ES-I3 (cell line): ENCODE measurements at regions not wholly inside any gene's neighbourhood (a gene's known extent, or its start where the extent isn't known, plus 50 kb on each side); places are given as distances from the start of the nearest gene placed in this dataset.

Source experiments
- H3K36me3 ChIP-seq: 2 replicates; pipeline ENCODE4 v1.6.1; 2013; ENCODE audit warnings: mild to moderate bottlenecking, low read length, control low read depth, moderate library complexity; ENCODE audit not compliant: insufficient read depth
- H3K4me1 ChIP-seq: 2 replicates; pipeline ENCODE4 v1.6.1; 2013; ENCODE audit warnings: mild to moderate bottlenecking, control low read depth, low read length; ENCODE audit not compliant: insufficient read depth
- H3K9ac ChIP-seq: 2 replicates; pipeline ENCODE4 v1.6.1; 2013; ENCODE audit warnings: low read depth, mild to moderate bottlenecking, low read length, moderate library complexity
- H3K9me3 ChIP-seq: 2 replicates; pipeline ENCODE4 v1.6.1; 2013; ENCODE audit warnings: mild to moderate bottlenecking, low read length, moderate library complexity; ENCODE audit not compliant: control insufficient read depth, insufficient read depth

GRCh38 chr11:116162086-116162885 lies 610.5 kb downstream of the BUD13 start:
- no peaks in the 10 kb centered on the region for H3K4me1 ChIP-seq
- H3K36me3 ChIP-seq = no peaks in the 10 kb centered on the region
- H3K9ac ChIP-seq = no peak overlapping the region
- H3K9me3 ChIP-seq = no peaks in the 10 kb centered on the region

- Histone ChIP-seq H3K36me3 (no peaks in the 10 kb centered on the region), H3K9ac (no peak overlapping the region), H3K9me3 (no peaks in the 10 kb centered on the region; the same call in 1 of the 2 replicates), H3K4me1 (no peaks in the 10 kb centered on the region)
Observed at GRCh38 chr11:116148645-116149044, 624.1 kb downstream of the BUD13 start.

GRCh38 chr11:116148056-116148455 lies 624.7 kb downstream of the BUD13 start:
- Histone ChIP-seq H3K9me3 (no peaks in the 10 kb centered on the region; the same call in 1 of the 2 replicates), H3K4me1 (no peaks in the 10 kb centered on the region), H3K36me3 (no peaks in the 10 kb centered on the region), H3K9ac (no peak overlapping the region)

GRCh38 chr11:116145187-116145865 lies 627.5 kb downstream of the BUD13 start:
- Histone ChIP-seq H3K9ac (no peak overlapping the region), H3K9me3 (no peaks in the 10 kb centered on the region; the same call in 1 of the 2 replicates), H3K36me3 (no peaks in the 10 kb centered on the region), H3K4me1 (no peaks in the 10 kb centered on the region)

GRCh38 chr11:116144387-116144958 lies 628.3 kb downstream of the BUD13 start:
- no peaks in the 10 kb centered on the region; the same call in 1 of the 2 replicates for H3K9me3 ChIP-seq
- no peak overlapping the region for H3K9ac ChIP-seq
- no peaks in the 10 kb centered on the region for H3K4me1 ChIP-seq
- H3K36me3 ChIP-seq = no peaks in the 10 kb centered on the region

- Histone ChIP-seq H3K4me1 (0 out of 2 replicates have a peak, but pooled peaks cover 6% of the 10 kb centered on the region), H3K9ac (no peak overlapping the region), H3K9me3 (no peaks in the 10 kb centered on the region), H3K36me3 (no peaks in the 10 kb centered on the region)
Observed at GRCh38 chr11:116138280-116138679, 634.1 kb upstream of the CADM1 start.

GRCh38 chr11:116137753-116138152 lies 633.5 kb upstream of the CADM1 start:
- no peak overlapping the region for H3K9ac ChIP-seq
- H3K4me1 ChIP-seq = 0 out of 2 replicates have a peak, but pooled peaks cover 6% of the 10 kb centered on the region
- no peaks in the 10 kb centered on the region for H3K9me3 ChIP-seq
- H3K36me3 ChIP-seq = no peaks in the 10 kb centered on the region

- no peaks in the 10 kb centered on the region for H3K36me3 ChIP-seq
- no peaks in the 10 kb centered on the region for H3K9me3 ChIP-seq
- H3K4me1 ChIP-seq = 0 out of 2 replicates have a peak, but pooled peaks cover 6% of the 10 kb centered on the region
- H3K9ac ChIP-seq = no peak overlapping the region
Observed at GRCh38 chr11:116136987-116137674, 632.9 kb upstream of the CADM1 start.

GRCh38 chr11:116135891-116136290 lies 631.7 kb upstream of the CADM1 start:
- no peaks in the 10 kb centered on the region for H3K36me3 ChIP-seq
- no peak overlapping the region for H3K9ac ChIP-seq
- H3K9me3 ChIP-seq = no peaks in the 10 kb centered on the region
- H3K4me1 ChIP-seq = 0 out of 2 replicates have a peak, but pooled peaks cover 6% of the 10 kb centered on the region

- Histone ChIP-seq H3K9me3 (no peaks in the 10 kb centered on the region), H3K9ac (no peak overlapping the region), H3K4me1 (0 out of 2 replicates have a peak, but pooled peaks cover 6% of the 10 kb centered on the region), H3K36me3 (no peaks in the 10 kb centered on the region)
Observed at GRCh38 chr11:116134450-116134849, 630.2 kb upstream of the CADM1 start.

- Histone ChIP-seq H3K4me1 (0 out of 2 replicates have a peak, but pooled peaks cover 3% of the 10 kb centered on the region), H3K9me3 (no peaks in the 10 kb centered on the region), H3K9ac (no peak overlapping the region), H3K36me3 (no peaks in the 10 kb centered on the region)
Observed at GRCh38 chr11:116132273-116132978, 628.2 kb upstream of the CADM1 start.

- Histone ChIP-seq H3K36me3 (no peaks in the 10 kb centered on the region), H3K4me1 (no peaks in the 10 kb centered on the region), H3K9me3 (no peaks in the 10 kb centered on the region), H3K9ac (no peak overlapping the region)
Observed at GRCh38 chr11:116130122-116130521, 625.9 kb upstream of the CADM1 start.

- H3K9me3 ChIP-seq = no peaks in the 10 kb centered on the region
- H3K9ac ChIP-seq = no peak overlapping the region
- no peaks in the 10 kb centered on the region for H3K4me1 ChIP-seq
- no peaks in the 10 kb centered on the region for H3K36me3 ChIP-seq
Observed at GRCh38 chr11:116129456-116129855, 625.2 kb upstream of the CADM1 start.

GRCh38 chr11:116126562-116126961 lies 622.3 kb upstream of the CADM1 start:
- Histone ChIP-seq H3K4me1 (no peaks in the 10 kb centered on the region), H3K36me3 (no peaks in the 10 kb centered on the region), H3K9me3 (no peaks in the 10 kb centered on the region), H3K9ac (no peak overlapping the region)
